HG03066 (cell line): ENCODE measurements at regions not wholly inside any gene's neighbourhood (a gene's known extent, or its start where the extent isn't known, plus 50 kb on each side); places are given as distances from the start of the nearest gene placed in this dataset.
"Not testable (repeated sequence)": the region's sequence is repeated elsewhere in the genome, so short reads cannot be mapped to it uniquely, and the experiment has no call there.

Experiments used
- ATAC-seq: cut with Tn5 transposase; IDR thresholded peaks from one replicate; pipeline ENCODE4 v1.9.1; 2021; ENCODE audit warnings: low read depth; ENCODE audit not compliant: unreplicated experiment

DNA sequence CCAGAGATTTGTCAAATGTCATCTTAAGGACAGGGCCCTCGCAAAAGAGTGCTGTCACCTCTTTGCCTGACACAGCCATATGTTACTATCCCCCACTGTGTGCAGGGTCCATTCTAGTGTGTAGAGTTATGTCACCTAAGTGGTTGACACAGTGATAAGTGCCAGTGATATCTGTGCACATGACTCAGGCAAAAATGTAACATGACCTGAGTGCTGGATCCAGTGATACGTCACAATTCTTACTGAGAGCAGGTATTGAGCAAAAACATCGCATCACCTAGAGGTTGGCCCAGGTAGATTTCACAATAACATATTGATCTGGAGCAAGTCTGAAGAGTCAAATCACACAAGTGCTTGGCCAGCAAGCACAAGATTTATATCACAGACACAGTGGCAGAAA is 100.5 kb upstream of the BPY2 start:
- ATAC-seq, result not testable (repeated sequence)

DNA sequence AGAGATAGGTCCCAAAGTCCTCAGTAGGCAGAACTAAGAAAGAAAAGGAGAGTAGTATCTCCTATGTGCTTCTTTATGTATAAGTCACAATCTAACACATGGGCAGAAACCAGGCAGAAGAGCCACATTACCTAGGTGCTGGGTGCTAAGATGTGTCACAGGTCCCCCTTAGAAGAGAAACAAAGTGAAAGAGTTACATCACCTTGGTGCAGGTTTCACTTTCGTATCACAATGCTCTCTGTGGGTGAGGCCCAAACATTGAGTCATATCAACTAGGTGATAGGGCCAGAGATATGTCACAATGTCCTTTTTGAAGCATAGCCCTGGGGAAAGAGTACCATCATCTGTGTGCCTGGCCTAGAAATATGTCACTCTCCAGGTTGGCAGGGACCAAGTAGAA is 96.1 kb upstream of the BPY2 start:
- ATAC-seq, result peak; percentile 90

DNA sequence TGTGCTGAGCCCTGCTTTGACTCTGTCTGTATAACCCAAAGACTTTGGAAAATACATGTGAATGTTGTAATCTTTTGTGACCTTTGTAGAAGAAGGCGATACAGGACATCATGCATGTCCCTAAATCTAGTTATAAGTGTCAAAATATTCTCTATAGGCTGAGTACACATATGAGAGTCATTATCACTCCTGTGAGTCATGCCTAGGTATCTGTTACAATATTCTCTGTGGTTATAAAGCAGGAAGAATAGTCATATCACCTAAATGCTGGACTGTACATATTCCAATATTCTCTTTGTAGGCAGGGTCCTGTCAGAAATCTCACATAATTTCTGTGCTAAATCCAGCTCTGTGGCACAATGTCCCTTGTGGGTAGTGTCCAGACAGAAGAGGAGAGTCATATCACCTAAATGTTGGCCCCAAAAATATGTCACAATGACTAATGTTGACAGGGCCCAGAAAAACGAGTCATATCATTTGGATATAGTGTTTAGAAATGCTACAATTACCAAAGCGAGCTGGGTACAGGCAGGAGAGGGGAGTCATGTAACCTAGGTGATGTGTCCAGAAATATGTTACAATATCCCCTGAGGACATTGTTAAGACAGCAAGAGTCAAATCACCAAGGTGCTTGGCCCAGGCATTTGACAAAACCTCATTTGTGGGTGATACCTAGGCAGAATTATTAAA is 80.4 kb upstream of the BPY2 start:
- ATAC-seq, result not testable (repeated sequence)

- not testable (repeated sequence) for ATAC-seq
Observed at GRCh38 chrY:22915069-22915468, 69.0 kb upstream of the BPY2 start.

DNA sequence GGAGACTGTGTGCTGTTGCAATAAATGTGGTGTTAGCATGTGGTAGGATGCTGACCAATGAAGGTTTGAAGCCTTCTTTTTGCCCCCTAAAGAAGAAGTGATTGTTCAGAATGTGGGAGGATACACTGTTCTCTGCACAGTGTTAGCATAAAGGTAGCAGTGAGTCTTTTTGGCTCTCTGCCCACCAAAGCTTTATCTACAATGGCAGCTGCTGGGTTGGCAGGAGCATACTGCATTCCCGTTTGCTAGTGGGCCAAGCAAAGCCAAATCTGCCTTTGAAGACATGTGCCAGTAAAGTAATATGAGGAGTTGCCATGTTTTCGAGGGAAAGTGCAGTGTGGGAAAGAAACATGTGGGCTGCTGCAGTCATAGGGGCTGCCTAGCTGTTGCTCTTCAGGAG is 56.4 kb upstream of the BPY2 start:
- not testable (repeated sequence) for ATAC-seq

GRCh38 chrY:22933454-22933853 is 50.6 kb upstream of the BPY2 start:
- not testable (repeated sequence) for ATAC-seq
